ENCODE measurements at regions not wholly inside any gene's neighbourhood (a gene's known extent, or its start where the extent isn't known, plus 50 kb on each side); places are given as distances from the start of the nearest gene placed in this dataset.

DNA sequence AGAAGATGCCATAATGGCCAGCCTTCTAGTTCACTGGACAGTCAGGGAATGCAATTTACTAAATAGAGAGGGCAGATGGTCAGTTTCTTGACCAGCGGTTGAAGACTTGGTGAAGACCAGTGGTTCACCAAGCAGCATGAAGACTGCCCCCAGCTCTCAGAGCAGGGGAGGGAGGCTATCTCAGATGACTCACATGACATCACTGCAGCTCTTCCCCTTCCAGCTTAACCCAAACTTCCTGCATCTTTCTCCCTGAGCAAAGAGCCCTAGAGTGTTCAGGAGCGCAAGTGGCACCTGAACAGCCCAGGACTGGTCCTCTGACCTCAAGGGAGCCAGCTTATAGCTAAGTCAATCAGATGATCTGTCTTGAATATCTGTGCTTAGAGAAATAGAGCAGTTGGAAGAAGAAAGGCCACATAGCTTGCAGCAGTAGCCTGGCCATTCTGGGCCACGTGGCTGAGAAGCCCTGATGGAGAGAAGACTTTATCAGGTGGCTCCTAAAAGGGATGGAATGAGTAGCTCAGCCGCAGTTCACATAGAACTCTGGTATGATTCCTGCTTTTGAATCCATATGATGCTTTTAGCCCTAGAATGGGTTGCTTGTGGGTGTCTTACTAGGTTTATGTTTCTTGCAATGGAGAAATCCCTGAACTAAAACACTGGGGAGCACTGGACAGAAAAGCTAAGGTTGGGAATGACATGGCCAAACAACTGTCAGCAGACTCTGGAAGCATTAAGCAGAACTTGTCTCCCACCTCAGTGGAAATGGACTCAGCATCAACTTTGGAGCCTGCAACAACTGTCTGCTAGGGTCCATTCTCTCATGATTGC is 392.1 kb upstream of the CCL2 start:
- DNase-seq (ENCODE audit: low read depth, low spot score): no peak
- TF ChIP-seq, protein P1, sequence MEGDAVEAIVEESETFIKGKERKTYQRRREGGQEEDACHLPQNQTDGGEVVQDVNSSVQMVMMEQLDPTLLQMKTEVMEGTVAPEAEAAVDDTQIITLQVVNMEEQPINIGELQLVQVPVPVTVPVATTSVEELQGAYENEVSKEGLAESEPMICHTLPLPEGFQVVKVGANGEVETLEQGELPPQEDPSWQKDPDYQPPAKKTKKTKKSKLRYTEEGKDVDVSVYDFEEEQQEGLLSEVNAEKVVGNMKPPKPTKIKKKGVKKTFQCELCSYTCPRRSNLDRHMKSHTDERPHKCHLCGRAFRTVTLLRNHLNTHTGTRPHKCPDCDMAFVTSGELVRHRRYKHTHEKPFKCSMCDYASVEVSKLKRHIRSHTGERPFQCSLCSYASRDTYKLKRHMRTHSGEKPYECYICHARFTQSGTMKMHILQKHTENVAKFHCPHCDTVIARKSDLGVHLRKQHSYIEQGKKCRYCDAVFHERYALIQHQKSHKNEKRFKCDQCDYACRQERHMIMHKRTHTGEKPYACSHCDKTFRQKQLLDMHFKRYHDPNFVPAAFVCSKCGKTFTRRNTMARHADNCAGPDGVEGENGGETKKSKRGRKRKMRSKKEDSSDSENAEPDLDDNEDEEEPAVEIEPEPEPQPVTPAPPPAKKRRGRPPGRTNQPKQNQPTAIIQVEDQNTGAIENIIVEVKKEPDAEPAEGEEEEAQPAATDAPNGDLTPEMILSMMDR (IDR thresholded peaks at IDR 0.05; ENCODE audit: low read depth, low read length): no peak

DNA sequence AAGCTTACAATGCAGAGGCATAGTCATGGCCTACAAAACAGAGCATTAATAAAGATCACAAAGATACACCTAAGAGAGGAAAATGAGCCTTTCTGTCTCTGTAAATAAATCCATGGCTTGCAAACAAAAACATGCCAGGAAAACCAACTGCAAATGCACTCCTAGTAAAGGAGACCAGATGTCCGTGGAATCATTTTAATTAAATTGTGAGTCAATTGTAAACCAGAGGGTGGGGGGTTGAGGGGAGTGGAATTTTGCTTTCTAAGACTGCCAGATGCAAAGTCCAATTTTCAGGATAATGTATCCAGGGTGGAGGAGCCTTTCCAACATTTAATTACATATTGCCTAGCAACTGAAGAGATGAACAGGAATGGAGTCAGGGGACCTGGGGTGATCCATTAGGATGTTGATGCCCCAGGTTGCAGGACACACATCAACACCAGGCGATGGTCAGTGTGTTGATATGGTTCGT is 390.3 kb upstream of the CCL2 start:
- no peak overlapping the region for H3K4me3 ChIP-seq (ENCODE audit: low read depth, low read length)
- DNase-seq (ENCODE audit: low read depth, low spot score): no peak
- in situ Hi-C loops (cut with HindIII; ENCODE audit: low sequenced_read_pairs): no loop called here
- TF ChIP-seq, protein P1 (IDR thresholded peaks at IDR 0.05; ENCODE audit: low read depth, low read length): no peak

More for the DNA sequence above, 392.1 kb upstream of the CCL2 start:
- in situ Hi-C loops (cut with HindIII; ENCODE audit: low sequenced_read_pairs): no loop called here
- H3K4me3 ChIP-seq (ENCODE audit: low read depth, low read length): no peak overlapping the region

DNA sequence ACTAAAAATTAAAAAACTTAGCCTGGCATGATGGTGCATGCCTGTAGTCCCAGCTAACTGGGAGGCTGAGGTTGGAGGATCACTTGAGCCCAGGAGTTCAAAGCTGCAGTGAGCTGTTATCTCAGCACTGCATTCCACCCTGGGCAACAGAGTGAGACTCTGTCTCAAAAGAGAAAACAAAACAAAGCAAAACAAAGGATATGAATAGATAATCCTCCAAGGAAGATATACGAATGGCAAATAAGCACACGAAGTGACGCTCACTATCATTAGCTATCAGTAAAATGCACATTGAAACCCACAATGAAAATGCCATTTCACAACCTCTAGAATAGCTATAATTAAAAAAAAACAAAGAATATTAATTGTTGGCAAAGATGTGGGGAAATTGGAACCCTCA is 386.2 kb upstream of the CCL2 start:
- no peak overlapping the region for H3K4me3 ChIP-seq (ENCODE audit: low read depth, low read length)
- TF ChIP-seq, protein P1 (IDR thresholded peaks at IDR 0.05; ENCODE audit: low read depth, low read length): no peak
- DNase-seq (ENCODE audit: low read depth, low spot score): no peak
- in situ Hi-C loops (cut with HindIII; ENCODE audit: low sequenced_read_pairs): no loop called here

DNA sequence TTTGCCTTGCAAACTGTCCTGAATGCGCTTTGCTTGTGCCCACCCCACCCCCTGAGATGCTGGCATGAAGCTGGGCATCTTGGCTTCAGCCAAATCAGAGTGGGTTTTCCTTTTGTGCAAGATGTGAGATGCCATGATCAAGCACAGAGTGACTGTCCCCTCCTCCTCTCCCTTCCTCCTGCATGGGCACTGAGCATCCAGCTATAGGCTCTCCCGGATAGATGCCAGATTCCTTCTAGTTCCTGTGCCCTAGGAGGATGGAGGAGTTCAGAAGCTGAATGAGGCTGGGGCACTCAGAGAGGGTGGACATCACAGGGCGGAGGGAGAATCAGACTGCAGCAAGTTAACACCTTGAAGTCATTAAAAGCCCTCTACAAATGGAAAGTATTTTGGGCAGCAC is 384.1 kb upstream of the CCL2 start:
- in situ Hi-C loops (cut with HindIII; ENCODE audit: low sequenced_read_pairs): no loop called here
- no peak for DNase-seq (ENCODE audit: low read depth, low spot score)
- TF ChIP-seq, protein P1 (IDR thresholded peaks at IDR 0.05; ENCODE audit: low read depth, low read length): no peak
- no peak overlapping the region for H3K4me3 ChIP-seq (ENCODE audit: low read depth, low read length)

DNA sequence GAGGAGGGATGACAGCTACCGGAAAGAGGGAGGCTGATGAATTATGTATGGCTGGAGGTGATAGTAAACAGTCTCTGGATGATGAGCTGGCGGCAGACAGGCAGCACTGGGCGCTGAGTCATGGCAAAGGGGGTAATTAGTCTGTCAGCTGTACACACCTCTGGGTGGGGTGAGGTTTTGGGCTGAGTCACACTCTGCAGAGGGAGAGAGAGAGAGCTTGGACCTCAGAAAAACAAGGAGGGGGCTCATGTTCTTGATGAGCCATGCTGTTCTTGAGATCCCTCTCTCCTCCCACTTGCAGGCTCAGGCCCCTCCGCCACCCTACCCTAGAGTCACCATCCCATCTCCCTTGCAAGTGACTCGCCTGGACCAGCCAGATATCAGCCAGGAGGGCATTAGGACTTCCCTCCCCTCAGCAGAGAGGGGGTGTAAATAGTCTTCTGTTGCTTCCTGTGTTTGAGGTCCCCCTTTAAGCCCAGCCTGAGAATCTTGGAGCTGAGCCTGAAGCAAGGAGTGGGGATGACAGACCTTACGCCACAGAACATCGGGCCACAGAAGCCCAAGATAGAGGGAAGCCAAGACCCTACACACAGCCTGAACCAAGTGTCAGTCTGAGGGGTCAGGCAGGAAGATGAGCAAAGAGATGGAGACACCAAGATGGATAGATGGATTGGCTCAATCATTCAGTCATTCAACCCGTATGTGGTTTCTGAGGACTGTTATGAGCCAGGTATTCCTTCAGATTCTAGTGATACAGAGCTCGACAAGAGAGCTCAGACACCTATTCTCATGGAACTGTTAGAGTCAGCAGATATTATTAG is 383.2 kb upstream of the CCL2 start:
- no peak overlapping the region for H3K4me3 ChIP-seq (ENCODE audit: low read depth, low read length)
- TF ChIP-seq, protein P1 (IDR thresholded peaks at IDR 0.05; ENCODE audit: low read depth, low read length): no peak
- in situ Hi-C loops (cut with HindIII; ENCODE audit: low sequenced_read_pairs): no loop called here
- DNase-seq (ENCODE audit: low read depth, low spot score): peak; percentile 4

DNA sequence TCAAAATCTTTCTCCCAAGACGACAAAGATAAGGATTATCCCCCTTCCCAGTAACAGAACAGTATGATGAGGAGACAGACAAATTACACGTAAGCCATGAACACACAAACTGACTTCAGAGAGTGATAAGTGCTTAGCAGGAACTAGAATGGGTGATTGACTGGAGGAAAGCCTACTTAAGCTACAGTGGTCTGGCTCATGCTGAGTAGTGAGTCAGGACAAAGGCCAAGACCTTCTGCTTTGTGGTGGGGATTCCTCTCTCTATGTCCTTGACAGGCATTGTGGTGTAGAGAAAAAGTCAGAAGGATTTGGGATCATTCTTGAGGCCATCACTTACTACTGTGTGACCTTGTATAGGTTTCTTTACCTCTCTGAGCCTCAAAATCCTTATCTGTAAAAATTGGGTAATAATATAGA is 381.9 kb upstream of the CCL2 start:
- TF ChIP-seq, protein P1 (IDR thresholded peaks at IDR 0.05; ENCODE audit: low read depth, low read length): no peak
- in situ Hi-C loops (cut with HindIII; ENCODE audit: low sequenced_read_pairs): no loop called here
- no peak for DNase-seq (ENCODE audit: low read depth, low spot score)
- H3K4me3 ChIP-seq (ENCODE audit: low read depth, low read length): no peak overlapping the region
